CD8-positive, alpha-beta memory T cell (primary cell): ENCODE measurements at regions not wholly inside any gene's neighbourhood (a gene's known extent, or its start where the extent isn't known, plus 50 kb on each side); places are given as distances from the start of the nearest gene placed in this dataset.

Experiments
- CTCF ChIA-PET: fragments of 350-600 bp; sonication (Branson Sonifier 250); formaldehyde crosslinking; loops from one replicate; lab custom pipeline; 2021; ENCODE audit warnings: antibody characterized with exemption; lab: Charles Lee
- POLR2A ChIA-PET: fragments of 350-600 bp; sonication (Branson Sonifier 250); formaldehyde crosslinking; loops from one replicate; lab custom pipeline; 2021; ENCODE audit warnings: antibody characterized with exemption; lab: Charles Lee
- DNase-seq, 5 donors: peaks; one replicate each; pipeline versions ENCODE4 v3.0.0 to v3.0.0-alpha.2; 2020 to 2022; ENCODE audit warnings: mixed read lengths in 1 of 5
- H3K27ac ChIP-seq: one replicate; pipeline ENCODE4 v1.7.0; 2013; ENCODE audit warnings: low read depth, mild to moderate bottlenecking, low read length, moderate library complexity
- H3K27me3 ChIP-seq: 2 replicates; pipeline ENCODE4 v1.7.0; 2013; ENCODE audit warnings: low read length, mild to moderate bottlenecking; ENCODE audit not compliant: insufficient read depth, poor library complexity, severe bottlenecking
- H3K36me3 ChIP-seq: 2 replicates; pipeline ENCODE4 v1.7.0; 2013; ENCODE audit warnings: mild to moderate bottlenecking, low read length, moderate library complexity; ENCODE audit not compliant: insufficient read depth
- H3K4me1 ChIP-seq: 2 replicates; pipeline ENCODE4 v1.7.0; 2013; ENCODE audit warnings: mild to moderate bottlenecking, low read length, moderate library complexity; ENCODE audit not compliant: insufficient read depth
- H3K4me3 ChIP-seq: 2 replicates; pipeline ENCODE4 v1.7.0; 2013; ENCODE audit warnings: mild to moderate bottlenecking, low read length
- H3K9me3 ChIP-seq: 2 replicates; pipeline ENCODE4 v1.7.0; 2013; ENCODE audit warnings: mild to moderate bottlenecking, low read length
- H3K27ac Mint-ChIP-seq, 8 donors: one replicate each; pipeline ENCODE4 v1.8.0; 2020 to 2021; ENCODE audit warnings: mixed read lengths in 8 of 8, mild to moderate bottlenecking in 6 of 8, inconsistent platforms in 3 of 8, moderate library complexity in 3 of 8
- H3K27me3 Mint-ChIP-seq, 2 donors: one replicate each; pipeline ENCODE4 v1.8.0; 2020 to 2021; ENCODE audit warnings: mixed read lengths in 2 of 2, mild to moderate bottlenecking in 1 of 2, moderate library complexity in 1 of 2
- H3K36me3 Mint-ChIP-seq, 3 donors: one replicate each; pipeline ENCODE4 v1.8.0; 2020 to 2021; ENCODE audit warnings: mixed read lengths in 3 of 3, inconsistent platforms in 1 of 3, mild to moderate bottlenecking in 1 of 3
- H3K4me1 Mint-ChIP-seq, 3 donors: one replicate each; pipeline ENCODE4 v1.8.0; 2020 to 2021; ENCODE audit warnings: mixed read lengths in 3 of 3, inconsistent platforms in 1 of 3, mild to moderate bottlenecking in 1 of 3
- H3K4me3 Mint-ChIP-seq, 7 donors: one replicate each; pipeline ENCODE4 v1.8.0; 2020 to 2021; ENCODE audit warnings: mixed read lengths in 7 of 7, mild to moderate bottlenecking in 6 of 7, moderate library complexity in 4 of 7, inconsistent platforms in 2 of 7
- H3K9me3 Mint-ChIP-seq, 5 donors: one replicate each; pipeline ENCODE4 v1.8.0; 2020 to 2022; ENCODE audit warnings: mixed read lengths in 5 of 5, mild to moderate bottlenecking in 3 of 5, moderate library complexity in 2 of 5, inconsistent platforms in 1 of 5

- Histone ChIP-seq H3K4me3 (no peak overlapping the region), H3K4me1 (no peaks in the 10 kb centered on the region), H3K27ac (no peak overlapping the region), H3K9me3 (no peaks in the 10 kb centered on the region), H3K27me3 (no peaks in the 10 kb centered on the region), H3K36me3 (no peaks in the 10 kb centered on the region)
- H3K4me3 Mint-ChIP-seq, result no peak overlapping the region
- peak overlapping the region in 1 of 8 donors; percentile 64 for H3K27ac Mint-ChIP-seq
- no peaks in the 10 kb centered on the region for H3K36me3 Mint-ChIP-seq
- ChIA-PET POLR2A (no interaction called here), CTCF (no interaction called here)
- H3K27me3 Mint-ChIP-seq, result peaks cover 0 to 5% of the 10 kb centered on the region in 2 donors
- DNase-seq, result no peak
- no peaks in the 10 kb centered on the region for H3K9me3 Mint-ChIP-seq
- H3K4me1 Mint-ChIP-seq, result no peaks in the 10 kb centered on the region
Observed at GRCh38 chr5:68658810-68659372, 434.9 kb upstream of the SLC30A5 start.

- ChIA-PET CTCF (no interaction called here), POLR2A (no interaction called here)
- Histone ChIP-seq H3K27me3 (no peaks in the 10 kb centered on the region), H3K9me3 (no peaks in the 10 kb centered on the region), H3K4me1 (no peaks in the 10 kb centered on the region), H3K4me3 (no peak overlapping the region), H3K36me3 (no peaks in the 10 kb centered on the region), H3K27ac (no peak overlapping the region)
- no peaks in the 10 kb centered on the region for H3K36me3 Mint-ChIP-seq
- peaks cover 0 to 5% of the 10 kb centered on the region in 2 donors for H3K27me3 Mint-ChIP-seq
- DNase-seq, result no peak
- no peaks in the 10 kb centered on the region for H3K9me3 Mint-ChIP-seq
- no peak overlapping the region for H3K4me3 Mint-ChIP-seq
- no peak overlapping the region for H3K27ac Mint-ChIP-seq
- H3K4me1 Mint-ChIP-seq, result no peaks in the 10 kb centered on the region
Observed at GRCh38 chr5:68659881-68660280, 433.9 kb upstream of the SLC30A5 start.

DNA sequence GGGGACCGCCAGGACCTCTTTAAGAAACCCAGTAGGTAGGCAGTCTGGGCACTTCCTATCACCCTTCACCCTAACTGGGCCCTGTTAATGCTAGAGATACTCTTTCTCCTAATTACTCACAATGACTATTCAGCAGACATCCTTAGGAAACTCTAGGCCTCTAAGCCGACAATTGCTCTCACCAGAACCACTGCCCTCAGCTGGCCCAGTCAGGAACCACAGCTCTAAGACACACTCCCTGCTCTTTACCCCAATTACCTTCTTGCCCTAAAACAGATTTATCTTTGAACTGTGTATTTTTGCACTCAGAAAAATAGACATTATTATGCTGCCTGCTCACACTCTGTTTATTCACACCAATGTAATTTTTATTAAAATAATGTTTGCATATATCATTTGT is 432.6 kb upstream of the SLC30A5 start:
- H3K27me3 Mint-ChIP-seq, result peaks cover 0 to 1% of the 10 kb centered on the region in 2 donors
- H3K4me1 ChIP-seq, result no peaks in the 10 kb centered on the region
- no peak for DNase-seq
- no peaks in the 10 kb centered on the region for H3K36me3 Mint-ChIP-seq
- H3K9me3 ChIP-seq, result no peaks in the 10 kb centered on the region
- H3K36me3 ChIP-seq, result no peaks in the 10 kb centered on the region
- no peak overlapping the region for H3K27ac ChIP-seq
- no peak overlapping the region for H3K4me3 Mint-ChIP-seq
- no peak overlapping the region for H3K27ac Mint-ChIP-seq
- H3K9me3 Mint-ChIP-seq, result no peaks in the 10 kb centered on the region
- H3K4me1 Mint-ChIP-seq, result no peaks in the 10 kb centered on the region
- POLR2A ChIA-PET, result no interaction called here
- H3K27me3 ChIP-seq, result no peaks in the 10 kb centered on the region
- CTCF ChIA-PET, result interaction anchor here (1.1 kb wide), 1 partner anchor 11 kb away, joined by 3 read pairs; no protein-coding TSS in a partner anchor
- H3K4me3 ChIP-seq, result no peak overlapping the region

DNA sequence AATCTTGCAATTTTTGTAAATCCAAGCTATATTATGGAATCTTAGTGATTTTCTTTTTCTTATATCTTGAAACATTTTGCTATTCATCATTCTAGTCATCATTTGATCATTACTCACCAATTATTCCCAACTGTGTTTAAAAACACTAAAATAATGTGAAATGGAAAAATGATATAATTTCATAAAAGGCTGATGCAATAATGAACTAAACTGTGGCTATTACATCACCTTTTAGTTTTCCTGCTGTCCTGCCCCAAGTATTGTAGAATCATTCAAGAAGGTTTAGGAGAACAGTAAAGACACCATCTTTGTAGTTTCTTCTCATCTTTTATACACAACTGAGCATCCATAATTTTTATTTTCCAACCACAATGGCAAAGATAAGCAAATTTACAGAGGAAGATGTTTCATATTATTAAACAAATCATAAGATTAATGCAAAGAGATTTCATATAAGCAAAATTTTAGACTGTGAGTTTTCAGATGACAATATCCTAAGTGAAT is 431.0 kb upstream of the SLC30A5 start:
- ChIA-PET POLR2A (no interaction called here), CTCF (no interaction called here)
- no peaks in the 10 kb centered on the region for H3K27me3 ChIP-seq
- no peak overlapping the region for H3K27ac Mint-ChIP-seq
- H3K27me3 Mint-ChIP-seq, result peaks cover 0 to 1% of the 10 kb centered on the region in 2 donors
- H3K4me1 ChIP-seq, result no peaks in the 10 kb centered on the region
- H3K4me1 Mint-ChIP-seq, result no peaks in the 10 kb centered on the region
- H3K4me3 ChIP-seq, result no peak overlapping the region
- H3K36me3 Mint-ChIP-seq, result no peaks in the 10 kb centered on the region
- H3K36me3 ChIP-seq, result no peaks in the 10 kb centered on the region
- no peaks in the 10 kb centered on the region for H3K9me3 Mint-ChIP-seq
- H3K27ac ChIP-seq, result no peak overlapping the region
- H3K9me3 ChIP-seq, result no peaks in the 10 kb centered on the region
- no peak overlapping the region for H3K4me3 Mint-ChIP-seq
- no peak for DNase-seq

DNA sequence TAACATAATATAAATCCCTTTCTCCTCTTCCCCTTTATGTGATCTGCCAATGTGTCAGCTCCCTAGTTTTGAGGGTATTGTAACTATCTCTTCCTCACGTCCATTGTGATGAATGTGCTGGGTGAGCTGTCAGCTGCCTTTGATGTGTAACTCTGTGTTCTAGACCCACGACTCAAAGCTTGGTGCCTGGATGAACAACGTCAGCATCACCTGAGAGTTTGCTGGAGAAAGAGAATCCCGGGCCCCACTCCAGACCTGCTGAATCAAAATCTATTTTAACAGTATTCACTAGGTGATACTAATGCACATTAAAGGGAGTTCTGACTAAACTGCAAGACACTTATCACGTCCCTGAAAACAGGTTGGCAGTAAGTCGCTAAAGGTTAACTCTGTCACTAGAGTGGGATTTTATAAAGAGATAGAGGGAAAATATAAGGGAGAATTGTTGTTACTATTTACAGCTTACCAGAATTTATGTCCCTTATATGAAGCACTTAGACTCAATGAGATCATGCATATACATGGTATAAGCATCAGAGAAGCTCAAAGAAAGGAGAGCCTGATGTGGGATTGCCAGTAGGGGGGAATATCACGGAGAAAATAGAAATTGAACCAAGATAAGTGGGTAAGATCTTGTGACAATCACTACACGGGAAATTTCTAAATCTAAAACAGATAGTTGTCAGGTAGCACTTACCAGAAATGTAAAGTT is 423.8 kb upstream of the SLC30A5 start:
- H3K4me3 ChIP-seq, result no peak overlapping the region
- H3K27me3 ChIP-seq, result no peaks in the 10 kb centered on the region
- CTCF ChIA-PET, result no interaction called here
- H3K27ac ChIP-seq, result no peak overlapping the region
- Mint-ChIP-seq H3K27me3 (no peaks in the 10 kb centered on the region), H3K4me1 (peaks cover 2 to 13% (median 9%) of the 10 kb centered on the region in 3 donors), H3K9me3 (no peaks in the 10 kb centered on the region), H3K4me3 (no peak overlapping the region), H3K27ac (no peak overlapping the region), H3K36me3 (no peaks in the 10 kb centered on the region)
- DNase-seq, result no peak
- POLR2A ChIA-PET, result no interaction called here
- H3K9me3 ChIP-seq, result no peaks in the 10 kb centered on the region
- no peaks in the 10 kb centered on the region for H3K4me1 ChIP-seq
- H3K36me3 ChIP-seq, result no peaks in the 10 kb centered on the region

DNA sequence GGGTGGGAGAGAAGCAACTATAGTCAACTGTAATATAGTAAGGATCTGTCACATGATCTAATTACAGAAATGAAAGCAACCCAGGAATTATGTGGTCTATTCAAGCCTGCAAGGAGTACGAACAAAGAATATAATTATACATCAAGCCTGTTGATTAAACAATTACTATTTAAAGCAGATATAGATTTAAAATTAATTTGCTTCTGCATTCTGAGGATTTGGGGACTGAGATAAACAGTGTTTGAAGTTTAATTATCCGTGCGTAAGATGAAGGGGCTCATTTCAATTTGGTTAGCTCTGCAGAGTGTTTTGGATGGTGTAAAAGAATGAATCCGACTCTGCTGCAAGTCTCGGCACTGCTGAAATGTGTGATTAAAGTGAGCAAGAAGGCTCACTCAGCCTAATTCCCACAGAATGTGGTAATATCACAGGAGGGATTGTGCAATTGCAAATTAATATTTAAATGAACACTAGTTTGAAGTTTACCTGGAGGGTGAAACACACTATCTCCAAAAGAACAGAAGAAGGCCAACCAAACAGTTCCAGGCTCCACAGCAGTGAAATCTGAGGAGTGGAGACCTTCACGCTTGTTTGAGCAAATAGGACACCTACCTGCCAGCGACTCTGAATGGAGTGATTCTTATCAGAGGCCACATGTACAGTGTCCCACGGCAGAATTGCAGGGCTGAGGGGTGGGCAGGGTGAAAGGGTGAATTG is 420.6 kb upstream of the SLC30A5 start:
- DNase-seq, result no peak
- Histone ChIP-seq H3K4me3 (no peak overlapping the region), H3K27ac (no peak overlapping the region), H3K4me1 (no peaks in the 10 kb centered on the region), H3K9me3 (no peaks in the 10 kb centered on the region), H3K27me3 (no peaks in the 10 kb centered on the region), H3K36me3 (no peaks in the 10 kb centered on the region)
- Mint-ChIP-seq H3K36me3 (peaks cover 0 to 2% (median 0%) of the 10 kb centered on the region in 3 donors), H3K9me3 (no peaks in the 10 kb centered on the region), H3K27ac (no peak overlapping the region), H3K27me3 (no peaks in the 10 kb centered on the region), H3K4me3 (no peak overlapping the region), H3K4me1 (peaks cover 2 to 13% (median 9%) of the 10 kb centered on the region in 3 donors)
- CTCF ChIA-PET, result interaction anchor here (1.5 kb wide), 1 partner anchor 13 kb away, joined by 3 read pairs; no protein-coding TSS in a partner anchor
- POLR2A ChIA-PET, result no interaction called here

GRCh38 chr5:68673823-68674180 is 420.0 kb upstream of the SLC30A5 start:
- Histone ChIP-seq H3K36me3 (no peaks in the 10 kb centered on the region), H3K4me3 (no peak overlapping the region), H3K9me3 (no peaks in the 10 kb centered on the region), H3K4me1 (no peaks in the 10 kb centered on the region), H3K27me3 (no peaks in the 10 kb centered on the region), H3K27ac (no peak overlapping the region)
- Mint-ChIP-seq H3K9me3 (no peaks in the 10 kb centered on the region), H3K36me3 (peaks cover 0 to 2% (median 0%) of the 10 kb centered on the region in 3 donors), H3K27me3 (no peaks in the 10 kb centered on the region), H3K4me1 (peaks cover under 1 to 9% (median 3%) of the 10 kb centered on the region in 3 donors), H3K4me3 (no peak overlapping the region), H3K27ac (no peak overlapping the region)
- CTCF ChIA-PET, result no interaction called here
- POLR2A ChIA-PET, result no interaction called here
- DNase-seq, result no peak

GRCh38 chr5:68679041-68679440 is 414.8 kb upstream of the SLC30A5 start:
- CTCF ChIA-PET, result no interaction called here
- peaks cover 7 to 11% of the 10 kb centered on the region in 2 donors for H3K27me3 Mint-ChIP-seq

More at GRCh38 chr5:68679041-68679440, 414.8 kb upstream of the SLC30A5 start:
- H3K27ac ChIP-seq, result no peak overlapping the region
- H3K4me1 ChIP-seq, result no peaks in the 10 kb centered on the region
- no peaks in the 10 kb centered on the region for H3K9me3 Mint-ChIP-seq
- no peaks in the 10 kb centered on the region for H3K27me3 ChIP-seq
- no peak overlapping the region for H3K4me3 Mint-ChIP-seq
- H3K9me3 ChIP-seq, result no peaks in the 10 kb centered on the region
- peaks cover 0 to 2% (median 0%) of the 10 kb centered on the region in 3 donors for H3K36me3 Mint-ChIP-seq
- no peaks in the 10 kb centered on the region for H3K36me3 ChIP-seq
- no peak overlapping the region for H3K4me3 ChIP-seq
- no peak for DNase-seq
- no peak overlapping the region for H3K27ac Mint-ChIP-seq
- H3K4me1 Mint-ChIP-seq, result no peaks in the 10 kb centered on the region
- POLR2A ChIA-PET, result no interaction called here
